ENCODE measurements at regions not wholly inside any gene's neighbourhood (a gene's known extent, or its start where the extent isn't known, plus 50 kb on each side); places are given as distances from the start of the nearest gene placed in this dataset.
A peak's percentile ranks its signal among the peaks of the same experiment; 100 is the strongest.

GRCh38 chr11:32161293-32161692 lies 70.4 kb downstream of the RCN1 start:
- DNase-seq (ENCODE audit: low read depth): no peak

DNA sequence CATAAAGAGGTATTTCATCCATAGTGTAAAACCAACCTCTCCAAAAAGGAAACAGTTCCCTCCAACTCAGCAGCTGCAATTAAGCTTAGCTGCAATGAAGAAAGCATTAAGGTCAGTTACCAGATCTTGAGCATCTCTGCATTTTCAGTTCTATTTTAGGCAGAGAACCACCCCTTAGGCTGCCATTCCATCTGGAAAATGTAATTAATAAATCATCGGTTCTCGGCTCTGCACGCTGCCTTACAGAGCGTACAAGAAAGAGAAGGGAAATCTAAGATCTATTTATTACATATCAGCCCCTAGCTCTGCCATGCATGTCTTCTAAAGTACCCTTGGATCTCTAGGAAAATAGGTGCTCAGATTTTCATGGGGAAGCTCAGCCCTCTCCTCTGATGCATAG lies 71.5 kb downstream of the RCN1 start:
- no peak for DNase-seq (ENCODE audit: low read depth)

- DNase-seq (ENCODE audit: low read depth): no peak
These were observed 72.0 kb downstream of the RCN1 start for GRCh38 chr11:32162906-32163305.

- no peak for DNase-seq (ENCODE audit: low read depth)
These were observed 72.7 kb downstream of the RCN1 start for GRCh38 chr11:32163557-32163956.

- no peak for DNase-seq (ENCODE audit: low read depth)
These were observed 74.0 kb downstream of the RCN1 start for GRCh38 chr11:32164836-32165235.

- DNase-seq (ENCODE audit: low read depth): no peak
These were observed 78.0 kb downstream of the RCN1 start for GRCh38 chr11:32168924-32169323.

DNA sequence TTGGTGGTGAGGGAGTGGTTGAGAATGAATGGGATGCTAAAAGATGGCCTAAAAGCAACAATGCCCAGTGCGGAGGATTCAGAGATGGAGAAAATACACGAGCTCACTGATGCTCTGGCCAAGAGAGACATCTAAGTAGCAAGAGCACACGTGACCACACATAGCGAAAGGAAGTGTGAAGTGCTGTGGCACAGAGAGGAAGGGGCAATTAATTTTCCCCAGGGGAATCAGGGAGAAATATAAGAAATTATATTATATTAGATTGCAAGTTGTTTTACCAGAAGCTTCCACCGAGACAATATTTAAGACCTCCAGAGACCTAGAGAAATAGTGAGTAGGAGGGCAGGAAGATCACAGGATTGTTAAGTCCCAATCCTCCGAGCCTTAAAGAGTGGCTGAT lies 80.6 kb downstream of the RCN1 start:
- no peak for DNase-seq (ENCODE audit: low read depth)

GRCh38 chr11:32172041-32172847 lies 81.4 kb downstream of the RCN1 start:
- no peak for DNase-seq (ENCODE audit: low read depth)

DNA sequence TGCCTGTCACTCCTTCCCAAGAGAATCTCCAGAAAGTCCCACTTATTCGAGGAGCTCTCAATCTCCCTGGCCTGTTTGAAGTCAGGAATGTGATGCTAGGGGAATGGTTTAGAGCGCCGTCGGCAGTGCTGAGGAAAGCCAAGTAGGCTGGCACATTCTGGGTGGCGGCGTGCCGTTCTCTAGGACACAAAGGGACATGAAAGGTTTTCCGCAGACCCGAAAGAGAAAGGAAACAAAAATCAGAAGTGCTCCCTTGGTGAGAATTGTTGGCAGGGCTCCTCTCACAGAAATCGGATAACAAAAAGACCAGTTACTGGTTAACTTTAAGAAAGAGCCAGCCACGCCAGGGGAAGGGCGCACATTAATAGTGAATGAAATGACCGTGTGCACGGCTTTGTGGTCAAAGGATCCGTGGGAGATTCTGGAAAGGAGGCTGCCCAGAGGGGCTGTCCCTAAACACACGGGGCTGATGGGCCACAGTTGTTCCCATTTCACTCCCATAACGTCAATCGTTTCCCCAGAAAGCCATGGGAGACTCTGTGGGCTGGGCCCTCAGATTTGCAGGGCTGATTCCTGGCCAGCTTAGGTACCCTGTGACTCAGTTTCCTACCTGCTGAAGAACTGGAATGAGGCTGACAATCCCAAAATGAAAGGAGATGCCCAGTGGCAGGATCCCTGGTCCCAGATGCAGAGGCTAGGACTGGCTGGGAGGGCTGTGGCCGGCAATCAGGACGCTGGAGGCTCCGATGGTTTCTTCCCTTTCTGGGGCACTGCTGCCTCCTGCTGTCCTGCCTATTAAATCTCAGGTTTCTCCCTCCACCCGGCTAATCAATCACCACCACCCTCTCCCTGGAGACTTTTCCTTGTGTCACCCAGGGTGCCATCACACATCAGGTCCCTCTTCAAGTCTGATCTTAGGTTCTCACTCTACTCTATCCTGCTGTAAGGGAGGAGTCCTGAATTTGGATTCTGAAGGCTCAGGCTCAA lies 82.3 kb downstream of the RCN1 start:
- DNase-seq (ENCODE audit: low read depth): no peak

DNA sequence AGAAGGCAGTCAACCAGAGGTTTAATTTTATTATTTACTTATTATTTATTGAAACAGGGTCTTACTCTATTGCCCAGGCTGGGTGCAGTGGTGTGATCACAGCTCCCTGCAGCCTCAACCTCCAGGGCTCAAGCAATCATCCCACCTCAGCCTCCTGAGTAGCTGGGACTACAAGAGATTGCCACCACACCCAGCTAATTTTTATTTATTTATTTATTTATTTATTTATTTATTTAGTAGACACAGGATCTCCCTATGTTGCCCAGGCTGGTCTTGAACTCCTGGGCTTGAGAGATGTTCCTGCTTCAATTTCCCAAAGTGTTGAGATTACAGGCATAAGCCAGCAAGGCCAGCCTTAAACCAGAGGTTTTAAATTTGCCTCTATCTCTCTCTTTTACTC lies 83.1 kb downstream of the RCN1 start:
- DNase-seq (ENCODE audit: low read depth): no peak

- DNase-seq (ENCODE audit: low read depth): peak; percentile 70
These were observed 85.5 kb downstream of the RCN1 start for GRCh38 chr11:32176223-32176934.

DNA sequence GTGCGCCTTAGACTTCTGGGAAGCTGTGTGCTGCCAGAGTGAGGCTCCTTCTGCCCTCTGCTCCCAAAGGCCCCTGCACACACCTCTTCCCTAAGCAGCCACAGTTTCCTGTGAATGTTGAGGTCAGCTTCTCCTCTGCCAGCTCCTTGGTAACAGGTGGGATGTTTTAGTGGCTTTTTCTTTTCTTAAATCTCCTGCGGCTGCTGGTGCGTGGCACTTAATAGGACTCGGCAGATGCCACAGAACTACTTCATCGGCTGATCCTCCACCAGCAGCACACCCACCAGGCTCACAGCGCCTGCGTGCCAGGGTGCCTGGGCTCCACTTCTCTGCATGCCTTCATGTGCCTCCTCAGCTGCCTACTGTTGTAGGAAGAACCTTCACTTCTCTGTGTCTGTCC lies 87.8 kb downstream of the RCN1 start:
- DNase-seq (ENCODE audit: low read depth): no peak

DNA sequence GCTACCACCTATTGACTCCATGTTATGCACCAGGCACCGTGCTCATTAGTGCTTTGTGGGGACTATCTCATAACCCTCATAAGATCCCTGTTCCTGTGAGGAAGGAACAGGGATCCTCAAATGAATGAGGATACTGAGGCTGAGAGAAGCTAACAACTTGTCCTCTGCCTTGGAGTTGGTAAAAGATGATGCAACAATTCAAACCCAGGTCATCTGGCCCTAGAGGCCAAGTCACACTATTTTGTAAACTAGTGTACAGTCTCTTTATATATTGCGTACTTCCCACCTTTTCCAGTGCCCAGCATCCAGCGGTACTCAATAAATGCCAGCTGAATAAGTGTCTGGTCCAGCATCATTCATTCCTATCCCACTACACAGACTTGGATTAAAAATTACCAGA lies 92.6 kb downstream of the RCN1 start:
- DNase-seq (ENCODE audit: low read depth): no peak

DNA sequence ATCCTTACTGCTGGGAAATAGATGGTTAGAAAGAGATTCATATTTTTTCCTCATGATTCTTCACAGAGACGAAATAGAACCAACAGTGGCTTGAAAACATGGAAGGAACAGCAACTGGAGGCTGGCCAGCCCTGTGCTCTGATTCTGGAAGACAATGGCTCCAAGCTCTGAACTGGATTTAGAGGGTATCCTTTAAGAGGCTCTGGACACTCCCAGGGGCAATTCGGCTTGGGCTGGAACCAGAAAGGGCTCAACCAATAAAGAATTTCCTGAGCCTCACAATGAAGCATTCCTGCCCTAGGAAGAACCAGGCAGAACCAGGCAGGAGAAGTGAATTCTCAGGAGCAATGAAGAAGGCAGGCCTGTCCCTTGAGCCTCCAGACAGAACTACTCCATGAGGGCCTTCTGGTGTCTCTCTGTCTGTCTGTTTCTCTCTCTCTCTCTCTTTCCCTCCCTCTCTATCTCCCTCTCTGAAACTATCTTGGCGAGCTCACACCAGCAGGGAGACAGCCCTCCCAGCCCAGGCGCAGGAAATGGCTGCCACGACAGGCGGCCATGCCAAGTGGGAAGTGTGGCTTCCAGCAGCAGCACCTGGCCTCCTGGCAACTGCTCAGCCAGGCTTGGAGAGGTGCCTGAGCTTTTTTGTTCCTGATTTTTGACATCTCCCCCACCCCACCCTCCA lies 93.3 kb downstream of the RCN1 start:
- DNase-seq (ENCODE audit: low read depth): no peak

GRCh38 chr11:32184723-32185376 lies 94.0 kb downstream of the RCN1 start:
- DNase-seq (ENCODE audit: low read depth): no peak

- no peak for DNase-seq (ENCODE audit: low read depth)
These were observed 95.2 kb downstream of the RCN1 start for GRCh38 chr11:32186118-32186517.

GRCh38 chr11:32187111-32187510 lies 96.2 kb downstream of the RCN1 start:
- no peak for DNase-seq (ENCODE audit: low read depth)

DNA sequence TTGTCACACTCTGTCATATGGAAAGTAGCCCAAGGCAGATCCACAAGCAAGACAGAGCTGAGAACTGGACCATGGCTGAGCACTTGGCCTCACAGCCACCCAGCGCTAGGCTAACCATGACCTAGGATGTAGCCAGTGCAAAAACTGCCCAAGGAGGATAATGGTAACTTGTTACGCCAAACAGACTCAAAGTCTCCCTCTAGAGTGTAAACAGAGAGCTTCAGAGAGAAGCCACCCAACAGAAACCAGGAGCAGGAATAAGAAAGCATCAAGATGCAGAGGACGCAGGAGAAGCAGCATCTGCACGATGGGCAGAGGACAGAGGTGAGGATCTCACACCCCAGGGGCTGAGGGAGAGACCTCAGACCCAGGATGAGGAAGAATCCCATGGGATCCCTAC lies 97.9 kb downstream of the RCN1 start:
- DNase-seq (ENCODE audit: low read depth): no peak

DNA sequence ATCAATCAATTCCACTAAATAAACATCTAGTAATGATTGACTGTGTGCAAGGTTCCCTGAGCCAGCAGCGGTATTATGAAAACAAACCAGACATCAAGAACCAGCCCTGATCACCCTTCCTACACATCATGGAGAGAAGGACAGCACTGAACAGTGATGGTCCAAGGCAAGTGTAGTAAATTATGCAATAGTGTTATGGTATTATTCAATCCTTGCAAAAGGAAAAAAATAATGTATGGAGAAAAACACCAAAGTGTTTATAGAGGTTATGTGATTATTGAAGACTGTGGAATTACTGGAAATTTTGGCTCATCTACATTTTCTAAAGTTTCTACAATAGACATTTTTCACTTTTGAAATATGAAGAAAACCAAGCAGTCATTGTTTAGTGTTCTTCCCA lies 105.3 kb downstream of the RCN1 start:
- DNase-seq (ENCODE audit: low read depth): no peak

DNA sequence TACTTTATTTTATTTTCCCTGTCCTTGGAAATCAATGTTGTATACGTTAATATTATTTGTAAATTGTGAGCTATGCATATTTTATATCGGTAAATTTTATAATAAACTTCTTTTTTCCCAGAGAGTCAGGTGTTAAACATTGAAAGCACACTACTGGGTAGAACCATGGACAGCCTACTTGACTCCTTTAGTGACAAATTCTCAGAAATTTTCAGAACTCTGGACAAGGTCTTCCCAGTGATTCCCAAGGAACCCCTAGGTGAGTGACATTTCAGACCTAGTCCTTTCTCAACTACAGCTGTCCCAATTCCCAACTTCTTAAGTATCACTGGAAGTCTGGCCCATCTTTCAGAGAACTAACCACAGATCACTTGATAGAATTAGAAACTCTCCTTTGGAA lies 107.2 kb downstream of the RCN1 start:
- no peak for DNase-seq (ENCODE audit: low read depth)
